Keratinocyte (primary cell): ENCODE measurements at regions not wholly inside any gene's neighbourhood (a gene's known extent, or its start where the extent isn't known, plus 50 kb on each side); places are given as distances from the start of the nearest gene placed in this dataset.

Experiments used
- EZH2 ChIP-seq: IDR thresholded peaks from one replicate; pipeline ENCODE4 v1.6.1; 2012; ENCODE audit warnings: inconsistent platforms, mild to moderate bottlenecking, low read length, moderate library complexity
- TF ChIP-seq, protein P1 (sequence below), 3 experiments: IDR thresholded peaks in 1 of 3; conservative IDR thresholded peaks in 1 of 3; optimal IDR thresholded peaks in 1 of 3; 2 replicates in 2 of 3; 3 replicates in 1 of 3; pipeline versions ENCODE3 to v1.5.1; 2011; ENCODE audit warnings: low read length in 3 of 3, mild to moderate bottlenecking in 3 of 3, moderate library complexity in 2 of 3, control low read depth in 1 of 3, inconsistent platforms in 1 of 3; ENCODE audit not compliant: insufficient read depth in 2 of 3; ENCODE audit errors: extremely low read depth in 1 of 3

DNA sequence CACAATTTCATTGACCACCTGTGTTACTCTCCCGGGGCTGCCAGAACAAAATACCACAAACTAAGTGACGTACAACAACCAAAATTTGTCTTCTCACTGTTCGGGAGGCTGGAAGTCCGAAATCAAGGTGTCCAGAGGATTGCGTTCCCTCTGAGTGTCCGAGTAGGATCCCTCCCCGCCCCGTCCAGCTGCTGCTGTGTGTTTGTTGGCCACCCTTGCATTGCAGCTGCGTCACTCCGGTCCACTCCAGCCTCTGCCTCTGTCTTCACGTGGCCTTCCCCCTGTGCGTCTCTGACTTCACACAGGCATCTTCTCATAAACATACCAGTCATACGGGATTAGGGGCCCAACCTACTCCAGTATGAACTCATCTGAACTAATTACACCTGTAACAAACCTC lies 251.8 kb upstream of the SMIM21 start:
- no peak for TF ChIP-seq EZH2
- TF ChIP-seq, protein P1, sequence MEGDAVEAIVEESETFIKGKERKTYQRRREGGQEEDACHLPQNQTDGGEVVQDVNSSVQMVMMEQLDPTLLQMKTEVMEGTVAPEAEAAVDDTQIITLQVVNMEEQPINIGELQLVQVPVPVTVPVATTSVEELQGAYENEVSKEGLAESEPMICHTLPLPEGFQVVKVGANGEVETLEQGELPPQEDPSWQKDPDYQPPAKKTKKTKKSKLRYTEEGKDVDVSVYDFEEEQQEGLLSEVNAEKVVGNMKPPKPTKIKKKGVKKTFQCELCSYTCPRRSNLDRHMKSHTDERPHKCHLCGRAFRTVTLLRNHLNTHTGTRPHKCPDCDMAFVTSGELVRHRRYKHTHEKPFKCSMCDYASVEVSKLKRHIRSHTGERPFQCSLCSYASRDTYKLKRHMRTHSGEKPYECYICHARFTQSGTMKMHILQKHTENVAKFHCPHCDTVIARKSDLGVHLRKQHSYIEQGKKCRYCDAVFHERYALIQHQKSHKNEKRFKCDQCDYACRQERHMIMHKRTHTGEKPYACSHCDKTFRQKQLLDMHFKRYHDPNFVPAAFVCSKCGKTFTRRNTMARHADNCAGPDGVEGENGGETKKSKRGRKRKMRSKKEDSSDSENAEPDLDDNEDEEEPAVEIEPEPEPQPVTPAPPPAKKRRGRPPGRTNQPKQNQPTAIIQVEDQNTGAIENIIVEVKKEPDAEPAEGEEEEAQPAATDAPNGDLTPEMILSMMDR (optimal IDR thresholded peaks at IDR 0.05 in 1 of 3, IDR thresholded peaks at IDR 0.05 in 1 of 3, conservative IDR thresholded peaks at IDR 0.05 in 1 of 3; ENCODE audit: extremely low read depth in 1 of 3, insufficient read depth in 2 of 3, low read length in 3 of 3) = no peak
